Central memory CD8-positive, alpha-beta T cell (primary cell): ENCODE measurements at regions not wholly inside any gene's neighbourhood (a gene's known extent, or its start where the extent isn't known, plus 50 kb on each side); places are given as distances from the start of the nearest gene placed in this dataset.

Experiments
- ATAC-seq: fragments of 150-1000 bp; cut with Tn5 transposase; replicated peaks from 2 replicates; pipeline ENCODE4 v1.10.0; 2022; ENCODE audit warnings: mild to moderate bottlenecking, moderate FRiP score, moderate number of reproducible peaks; ENCODE audit not compliant: poor library complexity, severe bottlenecking; ENCODE audit errors: extremely low read depth
- DNase-seq, 2 donors: peaks; one replicate each; pipeline ENCODE4 v3.0.0; 2021; ENCODE audit warnings: low spot score in 2 of 2
- H3K27ac Mint-ChIP-seq: one replicate; pipeline ENCODE4 v1.8.0; 2022; ENCODE audit warnings: low read depth, mild to moderate bottlenecking, moderate library complexity, mixed read lengths
- H3K27me3 Mint-ChIP-seq: one replicate; pipeline ENCODE4 v1.8.0; 2022; ENCODE audit warnings: mixed read lengths
- H3K36me3 Mint-ChIP-seq: one replicate; pipeline ENCODE4 v1.8.0; 2022; ENCODE audit warnings: mild to moderate bottlenecking, moderate library complexity, mixed read lengths; ENCODE audit not compliant: insufficient read depth
- H3K4me1 Mint-ChIP-seq: one replicate; pipeline ENCODE4 v1.8.0; 2022; ENCODE audit warnings: mixed read lengths
- H3K4me3 Mint-ChIP-seq: one replicate; pipeline ENCODE4 v1.8.0; 2022; ENCODE audit warnings: mild to moderate bottlenecking, moderate library complexity, mixed read lengths
- H3K9me3 Mint-ChIP-seq: one replicate; pipeline ENCODE4 v1.8.0; 2022; ENCODE audit warnings: mixed read lengths

DNA sequence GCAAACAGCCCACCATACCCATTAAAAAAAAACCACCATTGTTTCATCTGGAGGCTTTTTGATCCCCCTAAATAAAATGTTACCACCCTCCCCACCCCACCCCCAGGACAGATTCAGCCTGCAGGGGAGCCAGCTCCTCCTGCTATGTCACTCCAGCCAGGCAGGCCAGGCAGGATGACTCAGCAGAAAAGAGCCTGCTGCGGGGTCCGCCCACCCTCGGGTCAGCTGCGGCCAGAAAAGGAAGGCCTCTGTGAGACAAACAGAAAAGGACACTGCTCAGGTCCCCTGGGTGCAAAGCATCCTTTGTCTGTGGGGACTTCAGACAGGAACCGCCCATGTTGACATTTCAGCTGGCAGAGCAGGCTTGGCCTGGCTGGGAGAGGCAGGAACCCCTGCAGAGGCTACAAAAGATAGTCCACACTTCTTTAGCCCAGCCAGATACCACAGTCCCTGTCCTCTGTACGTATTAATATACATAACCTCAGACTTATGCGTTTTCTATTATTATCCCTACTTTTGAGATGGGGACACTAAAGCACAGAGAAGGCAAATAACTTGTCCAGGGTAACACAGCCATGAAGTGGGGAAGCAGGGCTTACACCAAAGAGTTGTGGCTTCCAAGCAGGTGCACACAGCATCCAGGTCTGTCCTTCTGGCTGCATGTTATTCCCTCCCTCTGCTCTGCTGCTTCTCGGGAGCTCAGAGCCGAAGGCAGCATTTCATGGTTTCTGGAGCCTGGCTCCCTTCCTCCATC is 147.7 kb downstream of the CPEB2 start:
- Mint-ChIP-seq H3K4me3 (no peak overlapping the region), H3K27ac (no peak overlapping the region), H3K27me3 (peaks cover 30% of the 10 kb centered on the region), H3K36me3 (no peaks in the 10 kb centered on the region), H3K9me3 (no peaks in the 10 kb centered on the region), H3K4me1 (no peaks in the 10 kb centered on the region)
- DNase-seq (no peak), ATAC-seq (no peak)

DNA sequence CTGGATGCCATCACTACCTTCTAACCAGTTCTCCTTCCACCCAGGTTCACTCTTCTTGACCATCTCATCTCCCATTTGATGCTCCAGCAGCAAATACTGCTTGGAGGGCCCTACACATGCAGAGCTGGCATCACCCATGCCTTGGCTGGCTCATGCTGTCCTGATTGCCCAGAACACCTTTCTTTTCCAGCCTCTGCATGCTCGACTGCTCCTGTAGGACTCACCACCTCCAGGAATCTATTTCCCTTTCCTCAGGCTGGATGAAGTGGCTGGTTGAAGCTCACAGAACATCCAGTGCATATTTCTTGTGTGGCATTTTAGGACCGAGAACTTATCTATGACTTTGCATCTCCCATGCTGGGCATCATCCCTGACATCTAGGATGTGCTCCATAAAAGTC is 148.3 kb downstream of the CPEB2 start:
- Mint-ChIP-seq H3K27ac (no peak overlapping the region), H3K4me1 (no peaks in the 10 kb centered on the region), H3K4me3 (no peak overlapping the region), H3K27me3 (peaks cover 23% of the 10 kb centered on the region), H3K9me3 (no peaks in the 10 kb centered on the region), H3K36me3 (no peaks in the 10 kb centered on the region)
- DNase-seq (no peak), ATAC-seq (no peak)

DNA sequence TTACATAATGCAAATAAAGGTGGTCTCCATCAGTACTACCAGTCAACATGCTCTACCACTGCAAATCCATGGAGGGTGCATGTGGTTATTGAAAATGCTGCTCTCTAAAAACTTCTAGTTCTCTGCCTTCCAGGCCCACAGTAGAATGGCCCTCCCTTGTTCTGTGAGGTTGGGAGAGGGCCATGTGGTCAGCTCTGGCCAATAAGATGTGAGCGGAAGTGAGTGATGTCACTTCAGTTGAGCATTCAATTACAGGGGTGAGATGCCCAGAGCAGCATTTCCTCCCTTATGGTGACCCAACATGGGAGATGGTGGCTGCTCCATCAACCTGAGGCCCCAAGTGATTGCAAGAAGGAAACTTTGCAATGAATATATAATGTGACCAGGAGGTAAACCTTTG is 148.8 kb downstream of the CPEB2 start:
- Mint-ChIP-seq H3K27me3 (peaks cover 22% of the 10 kb centered on the region), H3K27ac (no peak overlapping the region), H3K4me1 (no peaks in the 10 kb centered on the region), H3K9me3 (no peaks in the 10 kb centered on the region), H3K36me3 (no peaks in the 10 kb centered on the region), H3K4me3 (no peak overlapping the region)
- DNase-seq (no peak), ATAC-seq (no peak)

DNA sequence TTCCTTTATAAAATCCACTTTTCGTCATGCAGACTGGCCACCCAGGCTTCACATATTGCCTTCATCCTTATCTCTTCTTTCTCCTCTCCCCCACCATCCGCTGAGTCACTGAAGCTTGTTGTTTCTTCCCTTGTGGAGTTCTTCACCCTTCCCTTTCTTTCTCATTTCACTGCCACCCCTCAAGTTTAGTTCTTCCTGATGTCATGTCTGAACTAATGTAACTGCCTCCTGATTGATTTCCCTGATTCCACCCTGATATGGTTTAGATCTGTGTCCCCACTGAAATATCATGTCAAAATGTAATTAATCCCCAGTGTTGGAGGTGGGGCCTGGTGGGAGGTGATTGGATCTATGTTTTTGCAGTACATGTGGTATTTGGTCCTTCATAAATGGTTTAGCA is 151.4 kb downstream of the CPEB2 start:
- peaks cover 11% of the 10 kb centered on the region for H3K27me3 Mint-ChIP-seq
- H3K4me3 Mint-ChIP-seq: no peak overlapping the region
- ATAC-seq: no peak
- H3K4me1 Mint-ChIP-seq: no peaks in the 10 kb centered on the region
- no peak overlapping the region for H3K27ac Mint-ChIP-seq
- H3K36me3 Mint-ChIP-seq: no peaks in the 10 kb centered on the region
- peaks cover 6% of the 10 kb centered on the region for H3K9me3 Mint-ChIP-seq
- no peak for DNase-seq

DNA sequence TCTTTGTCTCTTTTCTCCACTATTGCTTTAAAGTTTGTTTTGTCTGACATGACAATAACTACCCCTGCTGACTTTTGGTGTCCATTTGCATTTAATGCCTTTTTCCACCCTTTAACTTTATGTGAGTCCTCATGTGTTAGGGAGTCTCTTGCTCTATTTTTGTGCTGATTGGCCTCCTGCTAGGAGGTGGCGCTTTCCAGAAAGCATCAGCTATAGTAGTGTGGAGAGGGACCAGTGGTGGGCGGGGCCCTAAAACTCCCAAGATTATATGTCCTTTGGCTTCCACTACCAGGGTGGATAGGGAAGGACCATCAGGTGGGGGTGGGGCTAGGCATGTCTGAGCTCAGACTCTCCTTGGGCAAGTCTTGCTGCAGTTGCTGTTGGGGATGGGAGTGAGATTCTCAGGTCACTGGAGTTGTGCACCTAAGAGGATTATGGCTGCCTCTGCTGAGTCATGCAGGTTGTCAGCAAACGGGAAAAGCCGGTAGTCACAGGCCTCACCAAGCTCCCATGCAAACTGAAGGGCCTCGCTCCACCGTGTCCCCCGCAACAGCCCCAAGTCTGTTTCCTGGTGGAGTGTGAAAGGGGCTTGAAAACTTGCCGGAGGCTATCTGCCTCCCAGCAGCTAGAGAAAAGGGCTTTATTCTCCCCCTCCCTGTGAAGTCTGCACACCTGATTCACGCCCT is 156.3 kb downstream of the CPEB2 start:
- H3K4me1 Mint-ChIP-seq: no peaks in the 10 kb centered on the region
- ATAC-seq (no peak), DNase-seq (no peak)
- peaks cover 31% of the 10 kb centered on the region for H3K27me3 Mint-ChIP-seq
- peaks cover 6% of the 10 kb centered on the region for H3K9me3 Mint-ChIP-seq
- no peaks in the 10 kb centered on the region for H3K36me3 Mint-ChIP-seq
- no peak overlapping the region for H3K4me3 Mint-ChIP-seq
- H3K27ac Mint-ChIP-seq: no peak overlapping the region

DNA sequence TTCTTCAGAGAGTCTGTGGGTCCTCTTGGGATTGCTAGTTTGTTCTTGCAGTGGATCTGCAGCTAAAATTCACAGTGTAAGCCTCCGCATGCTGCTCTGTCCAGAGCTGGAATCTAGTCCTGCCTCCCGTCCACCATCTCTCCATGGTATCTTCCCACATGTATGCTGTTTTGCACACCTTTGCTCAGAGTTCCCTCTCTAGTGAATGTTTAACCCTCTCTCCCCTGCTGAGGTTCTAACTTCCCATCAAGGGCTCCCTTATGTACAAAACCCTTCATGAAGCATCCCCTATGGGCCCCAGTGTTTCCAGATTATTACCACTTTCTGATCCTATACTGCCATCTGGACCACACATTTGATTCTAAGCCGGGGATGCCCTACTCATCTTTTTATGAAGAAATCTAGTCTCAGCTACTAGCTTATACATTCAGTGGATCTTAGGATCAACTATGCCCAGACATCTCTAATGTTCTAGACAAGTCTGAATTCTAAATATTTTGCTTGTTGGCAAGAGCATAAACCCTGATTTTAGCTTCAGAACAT is 157.3 kb downstream of the CPEB2 start:
- Mint-ChIP-seq H3K27me3 (peaks cover 31% of the 10 kb centered on the region), H3K4me1 (no peaks in the 10 kb centered on the region), H3K36me3 (no peaks in the 10 kb centered on the region), H3K27ac (no peak overlapping the region), H3K9me3 (peaks cover 6% of the 10 kb centered on the region), H3K4me3 (no peak overlapping the region)
- ATAC-seq (no peak), DNase-seq (no peak)

DNA sequence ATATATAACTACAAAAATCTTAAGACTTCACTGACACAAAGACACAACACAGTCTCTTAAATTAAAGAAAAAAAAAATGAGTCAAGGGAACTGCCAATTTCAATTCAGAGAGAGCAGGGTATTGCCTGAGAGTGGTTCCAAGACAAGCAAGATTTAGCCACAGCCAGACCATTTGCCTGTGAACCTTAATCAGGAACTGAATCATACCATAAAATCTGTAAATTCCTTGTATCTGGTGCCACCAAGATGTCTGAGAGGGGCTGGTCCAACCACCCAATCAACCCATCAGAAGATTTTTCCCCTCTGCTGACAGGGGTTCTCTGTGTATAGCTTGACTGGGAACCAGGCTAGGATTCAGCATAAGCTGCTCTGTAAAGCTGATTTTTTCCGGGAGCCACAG is 159.2 kb downstream of the CPEB2 start:
- no peak for DNase-seq
- peaks cover 6% of the 10 kb centered on the region for H3K9me3 Mint-ChIP-seq
- H3K36me3 Mint-ChIP-seq: no peaks in the 10 kb centered on the region
- no peak overlapping the region for H3K27ac Mint-ChIP-seq
- H3K4me1 Mint-ChIP-seq: no peaks in the 10 kb centered on the region
- no peak for ATAC-seq
- no peak overlapping the region for H3K4me3 Mint-ChIP-seq
- H3K27me3 Mint-ChIP-seq: peaks cover 40% of the 10 kb centered on the region

DNA sequence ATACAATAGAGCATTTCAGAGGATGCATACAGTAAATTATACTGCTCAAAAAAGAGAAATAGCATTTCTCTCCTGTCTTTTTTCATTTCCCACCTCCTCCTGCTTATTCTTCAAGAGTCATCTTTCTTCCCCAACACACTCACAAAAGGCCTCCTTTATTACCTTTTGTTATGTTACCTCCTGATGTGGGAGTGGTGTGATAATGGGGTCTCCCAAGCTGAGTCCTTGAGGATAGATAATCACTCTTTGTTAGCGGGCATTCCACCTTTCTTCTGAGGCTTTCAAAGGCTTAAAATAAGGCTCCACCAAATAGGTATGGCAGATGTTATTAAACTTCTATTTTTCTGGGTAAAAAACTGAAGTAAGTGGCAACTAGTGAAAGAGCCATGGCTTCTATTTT is 159.8 kb downstream of the CPEB2 start:
- no peak for DNase-seq

DNA sequence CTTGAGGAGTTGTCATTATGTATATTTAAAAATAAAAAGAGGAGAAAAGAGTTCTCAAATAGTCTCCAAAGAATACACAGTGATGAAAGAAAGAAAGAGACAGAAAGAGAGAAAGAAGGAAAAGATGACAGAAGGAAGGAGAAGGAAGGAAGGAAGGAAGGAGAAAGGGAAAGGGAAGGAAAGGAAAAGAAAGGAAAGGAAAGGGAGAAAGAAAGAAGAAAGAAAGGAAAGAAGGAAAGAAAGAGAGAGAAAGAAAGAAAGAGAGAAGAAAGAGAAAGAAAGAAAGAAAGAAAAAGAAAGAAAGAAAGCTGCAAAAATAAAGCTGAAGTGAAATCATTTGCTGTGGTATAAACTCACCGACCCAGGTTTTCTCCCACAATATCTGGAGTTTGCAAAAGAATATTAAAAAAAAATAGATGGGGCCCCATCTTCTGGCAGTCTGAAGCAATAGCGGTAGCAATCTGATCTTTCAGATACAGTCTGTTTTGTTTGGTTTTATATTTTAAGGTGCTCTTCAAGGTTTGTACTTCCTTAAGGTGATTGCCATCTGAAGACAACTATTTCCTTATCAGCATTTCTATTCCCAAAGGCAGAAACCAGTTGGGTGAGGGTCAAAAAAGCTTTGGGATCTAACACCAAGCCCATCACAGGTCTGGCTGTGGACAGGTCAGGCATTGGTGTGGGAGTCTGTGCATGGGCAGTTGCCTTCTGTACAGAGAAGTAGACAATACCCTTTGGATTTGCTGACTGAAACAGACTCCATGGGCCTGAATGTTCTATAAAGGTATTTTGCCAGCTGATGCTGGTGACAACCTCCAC is 160.4 kb downstream of the CPEB2 start:
- no peak overlapping the region for H3K27ac Mint-ChIP-seq
- no peak overlapping the region for H3K4me3 Mint-ChIP-seq
- H3K9me3 Mint-ChIP-seq: peaks cover 1% of the 10 kb centered on the region
- H3K36me3 Mint-ChIP-seq: no peaks in the 10 kb centered on the region
- H3K4me1 Mint-ChIP-seq: no peaks in the 10 kb centered on the region
- DNase-seq: no peak
- H3K27me3 Mint-ChIP-seq: peaks cover 44% of the 10 kb centered on the region
- no peak for ATAC-seq

More for the DNA sequence above, 159.8 kb downstream of the CPEB2 start:
- no peak for ATAC-seq
- H3K36me3 Mint-ChIP-seq: no peaks in the 10 kb centered on the region
- no peak overlapping the region for H3K27ac Mint-ChIP-seq
- no peak overlapping the region for H3K4me3 Mint-ChIP-seq
- peaks cover 6% of the 10 kb centered on the region for H3K9me3 Mint-ChIP-seq
- peaks cover 44% of the 10 kb centered on the region for H3K27me3 Mint-ChIP-seq
- no peaks in the 10 kb centered on the region for H3K4me1 Mint-ChIP-seq

DNA sequence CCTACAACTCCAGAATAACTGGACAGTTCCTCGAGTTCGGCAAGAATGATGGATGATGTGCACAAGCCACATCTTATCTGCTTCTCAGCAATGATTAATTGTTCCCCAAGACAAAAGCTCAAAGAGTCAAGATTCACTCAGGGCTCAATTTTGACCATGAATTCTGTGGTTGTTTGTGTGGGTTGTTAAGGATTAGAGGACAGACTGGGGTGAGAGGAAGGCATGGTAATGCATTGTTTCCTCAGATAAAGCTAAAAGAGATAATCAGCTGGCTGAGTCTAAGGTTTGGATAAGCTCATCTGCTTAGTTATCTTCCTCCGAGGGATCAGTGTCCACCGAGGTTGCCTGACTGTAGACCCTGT is 161.0 kb downstream of the CPEB2 start:
- H3K4me3 Mint-ChIP-seq: no peak overlapping the region
- no peaks in the 10 kb centered on the region for H3K36me3 Mint-ChIP-seq
- no peaks in the 10 kb centered on the region for H3K9me3 Mint-ChIP-seq
- H3K27me3 Mint-ChIP-seq: peaks cover 47% of the 10 kb centered on the region
- ATAC-seq (no peak), DNase-seq (no peak)
- H3K27ac Mint-ChIP-seq: no peak overlapping the region
- H3K4me1 Mint-ChIP-seq: no peaks in the 10 kb centered on the region

DNA sequence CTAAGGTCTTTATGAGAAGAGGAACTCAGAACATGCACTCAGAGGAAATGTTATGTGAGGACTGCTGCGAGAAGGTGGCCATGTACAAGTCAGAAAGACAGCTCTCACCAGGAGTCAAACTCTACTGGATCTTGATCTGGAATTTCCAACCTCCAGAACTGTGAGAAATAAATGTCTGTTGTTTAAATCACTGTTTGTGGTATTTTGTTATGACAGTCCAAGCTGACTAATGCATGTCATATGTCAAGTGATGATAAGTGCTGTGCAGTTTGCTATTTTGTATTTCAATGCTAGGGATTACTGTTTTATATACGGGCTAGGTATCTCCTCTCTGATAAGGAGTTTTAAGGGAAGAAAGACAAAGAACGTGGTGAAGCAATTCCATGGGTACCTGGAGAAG is 162.3 kb downstream of the CPEB2 start:
- Mint-ChIP-seq H3K27ac (no peak overlapping the region), H3K36me3 (no peaks in the 10 kb centered on the region), H3K27me3 (peaks cover 52% of the 10 kb centered on the region), H3K9me3 (no peaks in the 10 kb centered on the region), H3K4me1 (no peaks in the 10 kb centered on the region), H3K4me3 (no peak overlapping the region)
- no peak for DNase-seq
- no peak for ATAC-seq

DNA sequence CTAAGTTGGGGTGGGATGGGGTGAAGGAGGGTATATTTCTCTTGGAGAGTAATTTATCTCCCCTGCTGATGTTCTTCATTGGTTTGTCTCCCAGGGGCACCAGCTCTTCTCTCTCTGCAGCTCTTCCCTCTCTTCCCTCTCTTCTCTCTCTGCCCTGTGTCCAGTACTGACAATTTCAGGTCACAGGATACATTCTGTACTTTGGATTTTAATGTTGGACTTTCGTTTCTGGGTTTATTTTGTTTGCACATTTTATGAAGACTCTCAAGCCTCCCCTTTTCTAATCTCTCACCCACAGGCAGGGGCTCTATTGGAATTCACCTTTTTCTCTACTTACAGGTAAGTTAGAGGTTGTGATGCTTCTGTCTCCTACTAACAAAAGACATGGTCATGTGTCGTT is 165.5 kb downstream of the CPEB2 start:
- Mint-ChIP-seq H3K9me3 (peaks cover 5% of the 10 kb centered on the region), H3K4me1 (no peaks in the 10 kb centered on the region), H3K36me3 (no peaks in the 10 kb centered on the region), H3K27ac (no peak overlapping the region), H3K27me3 (peaks cover 69% of the 10 kb centered on the region), H3K4me3 (no peak overlapping the region)
- DNase-seq: no peak
- no peak for ATAC-seq
